Superior temporal gyrus (tissue), 1 donor: ENCODE measurements at regions not wholly inside any gene's neighbourhood (a gene's known extent, or its start where the extent isn't known, plus 50 kb on each side); places are given as distances from the start of the nearest gene placed in this dataset.
"Not testable (repeated sequence)": the region's sequence is repeated elsewhere in the genome, so short reads cannot be mapped to it uniquely, and the experiment has no call there.

Experiments
- DNase-seq: peaks from one replicate; pipeline ENCODE4 v3.0.0-alpha.2; 2016; ENCODE audit errors: extremely low spot score

- no peak for DNase-seq
These were observed 1608.7 kb downstream of the STIM2 start for GRCh38 chr4:28469387-28469786.

GRCh38 chr4:28469886-28470285, 1609.2 kb downstream of the STIM2 start:
- DNase-seq: no peak

GRCh38 chr4:28475381-28475780, 1614.7 kb downstream of the STIM2 start:
- DNase-seq: no peak

- no peak for DNase-seq
These were observed 1619.0 kb downstream of the STIM2 start for GRCh38 chr4:28479666-28480065.

- no peak for DNase-seq
These were observed 1620.9 kb downstream of the STIM2 start for GRCh38 chr4:28481565-28481964.

GRCh38 chr4:28482580-28483270, 1622.1 kb downstream of the STIM2 start:
- no peak for DNase-seq

GRCh38 chr4:28488021-28488420, 1627.4 kb downstream of the STIM2 start:
- no peak for DNase-seq

GRCh38 chr4:28490669-28491068, 1630.0 kb downstream of the STIM2 start:
- DNase-seq: no peak

GRCh38 chr4:28505064-28505463, 1644.4 kb downstream of the STIM2 start:
- DNase-seq: no peak

GRCh38 chr4:28508636-28509035, 1648.0 kb downstream of the STIM2 start:
- no peak for DNase-seq

GRCh38 chr4:28514766-28515165, 1654.1 kb downstream of the STIM2 start:
- DNase-seq: not testable (repeated sequence)

- no peak for DNase-seq
These were observed 1658.0 kb downstream of the STIM2 start for GRCh38 chr4:28518561-28519165.

GRCh38 chr4:28523681-28524190, 1663.1 kb downstream of the STIM2 start:
- peak; percentile 65 for DNase-seq

GRCh38 chr4:28536124-28536523, 1675.5 kb downstream of the STIM2 start:
- no peak for DNase-seq

GRCh38 chr4:28545986-28546385, 1685.3 kb downstream of the STIM2 start:
- no peak for DNase-seq

GRCh38 chr4:28548136-28548535, 1687.5 kb downstream of the STIM2 start:
- DNase-seq: no peak

- DNase-seq: no peak
These were observed 1688.0 kb downstream of the STIM2 start for GRCh38 chr4:28548594-28548993.

- DNase-seq: no peak
These were observed 1695.2 kb downstream of the STIM2 start for GRCh38 chr4:28555866-28556265.

- DNase-seq: no peak
These were observed 1697.1 kb downstream of the STIM2 start for GRCh38 chr4:28557755-28558154.

GRCh38 chr4:28558895-28559294, 1698.3 kb downstream of the STIM2 start:
- DNase-seq: no peak

- DNase-seq: no peak
These were observed 1702.3 kb downstream of the STIM2 start for GRCh38 chr4:28562913-28563312.

- no peak for DNase-seq
These were observed 1704.8 kb downstream of the STIM2 start for GRCh38 chr4:28565396-28565795.

- peak; percentile 65 for DNase-seq
These were observed 1740.3 kb downstream of the STIM2 start for GRCh38 chr4:28600958-28601357.
